H9 (cell line): ENCODE measurements at regions not wholly inside any gene's neighbourhood (a gene's known extent, or its start where the extent isn't known, plus 50 kb on each side); places are given as distances from the start of the nearest gene placed in this dataset.

ENCODE experiments used
- DNase-seq: peaks from one replicate; pipeline ENCODE4 v3.0.0-alpha.2; 2017
- H2AFZ ChIP-seq: one replicate; pipeline ENCODE4 v1.6.1; 2013; ENCODE audit warnings: mild to moderate bottlenecking, low read length, control low read depth, moderate library complexity
- H2AK5ac ChIP-seq: 2 replicates; pipeline ENCODE4 v1.6.1; 2013; ENCODE audit warnings: low read length, control low read depth, mixed read lengths; ENCODE audit not compliant: insufficient read length
- H2BK120ac ChIP-seq: one replicate; pipeline ENCODE4 v1.6.1; 2013; ENCODE audit warnings: low read depth, mild to moderate bottlenecking, low read length, control low read depth, inconsistent platforms; ENCODE audit not compliant: poor library complexity, severe bottlenecking
- H2BK12ac ChIP-seq: 2 replicates; pipeline ENCODE4 v1.6.1; 2013; ENCODE audit warnings: low read length, control low read depth, mixed read lengths, low read depth; ENCODE audit not compliant: insufficient read length
- H2BK15ac ChIP-seq: 2 replicates; pipeline ENCODE4 v1.6.1; 2013; ENCODE audit warnings: low read depth, low read length, control low read depth
- H2BK20ac ChIP-seq: one replicate; pipeline ENCODE4 v1.6.1; 2013; ENCODE audit warnings: low read depth, mild to moderate bottlenecking, low read length, control low read depth, inconsistent platforms; ENCODE audit not compliant: poor library complexity, severe bottlenecking
- H2BK5ac ChIP-seq: 2 replicates; pipeline ENCODE4 v1.6.1; 2013; ENCODE audit warnings: low read length, control low read depth, mixed read lengths; ENCODE audit not compliant: insufficient read length
- H3K14ac ChIP-seq: 2 replicates; pipeline ENCODE4 v1.6.1; 2013; ENCODE audit warnings: low read length, control low read depth; ENCODE audit not compliant: insufficient read depth
- H3K18ac ChIP-seq: 2 replicates; pipeline ENCODE4 v1.6.1; 2013; ENCODE audit warnings: low read depth, mild to moderate bottlenecking, mixed read lengths, low read length, control low read depth; ENCODE audit not compliant: insufficient read length
- H3K23ac ChIP-seq: 2 replicates; pipeline ENCODE4 v1.6.1; 2013; ENCODE audit warnings: low read length, control low read depth, mixed read lengths, low read depth; ENCODE audit not compliant: insufficient read length
- H3K23me2 ChIP-seq: 2 replicates; pipeline ENCODE4 v1.6.1; 2013; ENCODE audit warnings: low read depth, mild to moderate bottlenecking, mixed read lengths, low read length, control low read depth; ENCODE audit not compliant: insufficient read length, poor library complexity, severe bottlenecking
- H3K27ac ChIP-seq: 2 replicates; pipeline ENCODE4 v1.5.1; 2013; ENCODE audit warnings: low read length, control low read depth, mixed read lengths, low read depth; ENCODE audit not compliant: insufficient read length
- H3K27me3 ChIP-seq: 2 replicates; pipeline ENCODE4 v1.6.1; 2013; ENCODE audit warnings: low read length, control low read depth, inconsistent platforms; ENCODE audit not compliant: insufficient read depth
- H3K4ac ChIP-seq: 2 replicates; pipeline ENCODE4 v1.6.1; 2013; ENCODE audit warnings: low read depth, mild to moderate bottlenecking, control low read depth, inconsistent platforms, low read length, moderate library complexity
- H3K4me1 ChIP-seq: 2 replicates; pipeline ENCODE4 v1.6.1; 2013; ENCODE audit warnings: low read length, control low read depth, inconsistent platforms; ENCODE audit not compliant: insufficient read depth
- H3K4me2 ChIP-seq: 2 replicates; pipeline ENCODE4 v1.6.1; 2013; ENCODE audit warnings: low read length, control low read depth, mixed read lengths; ENCODE audit not compliant: insufficient read length, insufficient read depth
- H3K56ac ChIP-seq: 2 replicates; pipeline ENCODE4 v1.6.1; 2013; ENCODE audit warnings: low read depth, mild to moderate bottlenecking, mixed read lengths, low read length, control low read depth; ENCODE audit not compliant: insufficient read length
- H3K79me1 ChIP-seq: 2 replicates; pipeline ENCODE4 v1.6.1; 2013; ENCODE audit warnings: low read depth, mild to moderate bottlenecking, moderate library complexity, low read length, control low read depth, inconsistent platforms; ENCODE audit not compliant: insufficient read depth, poor library complexity, severe bottlenecking
- H3K79me2 ChIP-seq: 2 replicates; pipeline ENCODE4 v1.6.1; 2013; ENCODE audit warnings: low read length, control low read depth, inconsistent platforms; ENCODE audit not compliant: insufficient read depth
- H3K9ac ChIP-seq: 2 replicates; pipeline ENCODE4 v1.6.1; 2013; ENCODE audit warnings: low read length, control low read depth, mixed read lengths; ENCODE audit not compliant: insufficient read length; ENCODE audit errors: extremely low read depth
- H3K9me3 ChIP-seq: one replicate; pipeline ENCODE4 v1.6.1; 2013; ENCODE audit warnings: low read depth, low read length, inconsistent platforms; ENCODE audit not compliant: control insufficient read depth
- H3T11ph ChIP-seq: one replicate; pipeline ENCODE4 v1.6.1; 2013; ENCODE audit warnings: mild to moderate bottlenecking, low read length, control low read depth, inconsistent platforms
- H4K20me1 ChIP-seq: one replicate; pipeline ENCODE4 v1.6.1; 2013; ENCODE audit not compliant: control insufficient read depth, insufficient read length, insufficient read depth
- H4K5ac ChIP-seq: 2 replicates; pipeline ENCODE4 v1.6.1; 2013; ENCODE audit warnings: low read depth, mild to moderate bottlenecking, mixed read lengths, low read length, control low read depth; ENCODE audit not compliant: insufficient read length
- H4K8ac ChIP-seq: replicated peaks from 2 replicates; pipeline ENCODE4 v1.6.1; 2013; ENCODE audit warnings: low read length, control low read depth, mixed read lengths, low read depth; ENCODE audit not compliant: insufficient read length
- H4K91ac ChIP-seq: 2 replicates; pipeline ENCODE4 v1.6.1; 2013; ENCODE audit warnings: low read depth, mild to moderate bottlenecking, moderate library complexity, mixed read lengths, low read length, control low read depth; ENCODE audit not compliant: insufficient read length
- H3K27ac Mint-ChIP-seq, 3 experiments: 2 replicates in 2 of 3; 3 replicates in 1 of 3; pipeline ENCODE4 v1.8.0; 2020 to 2021; ENCODE audit warnings: mixed read lengths in 3 of 3, mild to moderate bottlenecking in 1 of 3, moderate library complexity in 1 of 3
- H3K27me3 Mint-ChIP-seq: 2 replicates; pipeline ENCODE4 v1.8.0; 2021; ENCODE audit warnings: low read depth, mild to moderate bottlenecking, moderate library complexity, mixed read lengths
- H3K36me3 Mint-ChIP-seq, 3 experiments: 2 replicates in 2 of 3; 3 replicates in 1 of 3; pipeline ENCODE4 v1.8.0; 2020 to 2021; ENCODE audit warnings: low read depth in 3 of 3, mixed read lengths in 3 of 3; ENCODE audit not compliant: insufficient read depth in 1 of 3
- H3K4me1 Mint-ChIP-seq, 2 experiments: 2 replicates each; pipeline ENCODE4 v1.8.0; 2020; ENCODE audit warnings: mixed read lengths in 2 of 2
- H3K4me3 Mint-ChIP-seq, 2 experiments: 2 replicates in 1 of 2; 3 replicates in 1 of 2; pipeline ENCODE4 v1.8.0; 2020 to 2021; ENCODE audit warnings: mild to moderate bottlenecking in 2 of 2, mixed read lengths in 2 of 2, moderate library complexity in 1 of 2
- H3K9me3 Mint-ChIP-seq, 2 experiments: 2 replicates in 1 of 2; 3 replicates in 1 of 2; pipeline ENCODE4 v1.8.0; 2020; ENCODE audit warnings: mild to moderate bottlenecking in 2 of 2, mixed read lengths in 2 of 2, moderate library complexity in 1 of 2
- WGBS: extraction: QIAGEN DNeasy Blood & Tissue Kit; methylation state at CpG from one replicate; pipeline ENCODE4 v1.1.7; 2013; ENCODE audit warnings: missing lambda C conversion rate, low lambda C conversion rate, mixed read lengths; ENCODE audit not compliant: insufficient read length; ENCODE audit errors: extremely low coverage; 5-methylcytosine and 5-hydroxymethylcytosine counted together
- TF ChIP-seq, protein P1 (sequence below): fragments of 200-600 bp; sonication (generic); conservative IDR thresholded peaks from 3 replicates; pipeline ENCODE4 v1.8.0; 2021; ENCODE audit warnings: antibody characterized with exemption, mild to moderate bottlenecking

GRCh38 chr18:77600674-77601073, 351.0 kb downstream of the GALR1 start:
- Histone ChIP-seq H2BK20ac (no peak overlapping the region), H3K79me1 (no peaks in the 10 kb centered on the region), H2BK120ac (no peak overlapping the region), H3K79me2 (no peaks in the 10 kb centered on the region), H3K4ac (no peak overlapping the region), H2AK5ac (no peak overlapping the region), H3K4me2 (no peak overlapping the region), H3T11ph (no peak overlapping the region), H3K27ac (no peak overlapping the region), H2BK12ac (no peak overlapping the region), H3K9me3 (no peaks in the 10 kb centered on the region), H3K14ac (no peak overlapping the region), H4K8ac (no peak overlapping the region), H2BK5ac (no peak overlapping the region), H3K4me1 (no peaks in the 10 kb centered on the region), H4K20me1 (no peaks in the 10 kb centered on the region), H3K56ac (no peak overlapping the region), H4K91ac (no peak overlapping the region), H3K23ac (no peak overlapping the region), H3K27me3 (no peaks in the 10 kb centered on the region), H3K23me2 (no peaks in the 10 kb centered on the region), H2AFZ (no peak overlapping the region), H3K18ac (no peak overlapping the region), H4K5ac (no peak overlapping the region), H3K9ac (no peak overlapping the region), H2BK15ac (no peak overlapping the region)
- DNase-seq: no peak
- Mint-ChIP-seq H3K4me1 (no peaks in the 10 kb centered on the region), H3K9me3 (peaks cover 2 to 8% of the 10 kb centered on the region in 2 experiments; a peak in 2 of 5 replicates), H3K36me3 (peaks cover 0 to 8% (median 3%) of the 10 kb centered on the region in 3 experiments; a peak in 2 of 7 replicates), H3K27me3 (peaks cover 1% of the 10 kb centered on the region; the same call in 1 of the 2 replicates), H3K4me3 (no peak overlapping the region), H3K27ac (no peak overlapping the region)
- TF ChIP-seq, protein P1, sequence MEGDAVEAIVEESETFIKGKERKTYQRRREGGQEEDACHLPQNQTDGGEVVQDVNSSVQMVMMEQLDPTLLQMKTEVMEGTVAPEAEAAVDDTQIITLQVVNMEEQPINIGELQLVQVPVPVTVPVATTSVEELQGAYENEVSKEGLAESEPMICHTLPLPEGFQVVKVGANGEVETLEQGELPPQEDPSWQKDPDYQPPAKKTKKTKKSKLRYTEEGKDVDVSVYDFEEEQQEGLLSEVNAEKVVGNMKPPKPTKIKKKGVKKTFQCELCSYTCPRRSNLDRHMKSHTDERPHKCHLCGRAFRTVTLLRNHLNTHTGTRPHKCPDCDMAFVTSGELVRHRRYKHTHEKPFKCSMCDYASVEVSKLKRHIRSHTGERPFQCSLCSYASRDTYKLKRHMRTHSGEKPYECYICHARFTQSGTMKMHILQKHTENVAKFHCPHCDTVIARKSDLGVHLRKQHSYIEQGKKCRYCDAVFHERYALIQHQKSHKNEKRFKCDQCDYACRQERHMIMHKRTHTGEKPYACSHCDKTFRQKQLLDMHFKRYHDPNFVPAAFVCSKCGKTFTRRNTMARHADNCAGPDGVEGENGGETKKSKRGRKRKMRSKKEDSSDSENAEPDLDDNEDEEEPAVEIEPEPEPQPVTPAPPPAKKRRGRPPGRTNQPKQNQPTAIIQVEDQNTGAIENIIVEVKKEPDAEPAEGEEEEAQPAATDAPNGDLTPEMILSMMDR: no peak
- no CpG with 5 or more reads among the region's 2 CpGs for WGBS
